C4-2B (cell line): ENCODE measurements at regions not wholly inside any gene's neighbourhood (a gene's known extent, or its start where the extent isn't known, plus 50 kb on each side); places are given as distances from the start of the nearest gene placed in this dataset.

Experiments
- ZFX ChIP-seq: fragments of 450-650 bp; IDR thresholded peaks from 2 replicates; pipeline ENCODE4 v1.6.1; 2017
- TF ChIP-seq, protein P1 (sequence below): fragments of 450-650 bp; conservative IDR thresholded peaks from 2 replicates; pipeline ENCODE4 v1.5.1; 2017; ENCODE audit warnings: mild to moderate bottlenecking

DNA sequence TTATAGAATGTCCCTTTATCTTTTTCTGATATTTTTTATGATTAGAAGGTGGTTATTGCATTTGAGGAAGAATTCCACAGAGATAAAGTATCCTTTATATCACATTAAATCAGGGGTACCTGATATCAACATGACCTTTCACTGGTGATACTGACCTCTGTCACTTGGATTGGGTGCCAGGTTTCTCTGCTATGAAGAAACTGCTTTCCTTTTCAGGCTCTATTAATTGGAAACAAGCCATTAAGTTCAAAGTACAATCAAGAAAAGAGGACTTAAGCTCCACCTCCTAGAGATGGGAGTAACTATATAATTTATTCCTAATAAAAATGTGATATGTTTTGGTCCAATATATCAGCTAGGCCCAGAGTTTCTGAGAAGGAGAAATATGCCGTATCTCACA, 514.6 kb upstream of the TYRP1 start:
- TF ChIP-seq, protein P1, sequence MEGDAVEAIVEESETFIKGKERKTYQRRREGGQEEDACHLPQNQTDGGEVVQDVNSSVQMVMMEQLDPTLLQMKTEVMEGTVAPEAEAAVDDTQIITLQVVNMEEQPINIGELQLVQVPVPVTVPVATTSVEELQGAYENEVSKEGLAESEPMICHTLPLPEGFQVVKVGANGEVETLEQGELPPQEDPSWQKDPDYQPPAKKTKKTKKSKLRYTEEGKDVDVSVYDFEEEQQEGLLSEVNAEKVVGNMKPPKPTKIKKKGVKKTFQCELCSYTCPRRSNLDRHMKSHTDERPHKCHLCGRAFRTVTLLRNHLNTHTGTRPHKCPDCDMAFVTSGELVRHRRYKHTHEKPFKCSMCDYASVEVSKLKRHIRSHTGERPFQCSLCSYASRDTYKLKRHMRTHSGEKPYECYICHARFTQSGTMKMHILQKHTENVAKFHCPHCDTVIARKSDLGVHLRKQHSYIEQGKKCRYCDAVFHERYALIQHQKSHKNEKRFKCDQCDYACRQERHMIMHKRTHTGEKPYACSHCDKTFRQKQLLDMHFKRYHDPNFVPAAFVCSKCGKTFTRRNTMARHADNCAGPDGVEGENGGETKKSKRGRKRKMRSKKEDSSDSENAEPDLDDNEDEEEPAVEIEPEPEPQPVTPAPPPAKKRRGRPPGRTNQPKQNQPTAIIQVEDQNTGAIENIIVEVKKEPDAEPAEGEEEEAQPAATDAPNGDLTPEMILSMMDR = no peak
- TF ChIP-seq ZFX = no peak
